ENCODE measurements at regions not wholly inside any gene's neighbourhood (a gene's known extent, or its start where the extent isn't known, plus 50 kb on each side); places are given as distances from the start of the nearest gene placed in this dataset.

GRCh38 chr14:95456281-95456680, 60.2 kb downstream of the SYNE3 start:
- intact Hi-C loops (cut with micrococcal nuclease; ENCODE audit: unreplicated experiment) (no loop called here), in situ Hi-C loops (cut with HindIII; ENCODE audit: extremely low pct_ligation_motif_present, low pct_unique_long_range_greater_than_20kb) (no loop called here)
- TF ChIP-seq, protein P1, sequence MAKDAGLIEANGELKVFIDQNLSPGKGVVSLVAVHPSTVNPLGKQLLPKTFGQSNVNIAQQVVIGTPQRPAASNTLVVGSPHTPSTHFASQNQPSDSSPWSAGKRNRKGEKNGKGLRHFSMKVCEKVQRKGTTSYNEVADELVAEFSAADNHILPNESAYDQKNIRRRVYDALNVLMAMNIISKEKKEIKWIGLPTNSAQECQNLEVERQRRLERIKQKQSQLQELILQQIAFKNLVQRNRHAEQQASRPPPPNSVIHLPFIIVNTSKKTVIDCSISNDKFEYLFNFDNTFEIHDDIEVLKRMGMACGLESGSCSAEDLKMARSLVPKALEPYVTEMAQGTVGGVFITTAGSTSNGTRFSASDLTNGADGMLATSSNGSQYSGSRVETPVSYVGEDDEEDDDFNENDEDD (CRISPR knock-in tag; IDR thresholded peaks at IDR 0.05; ENCODE audit: borderline replicate concordance): no peak
- TF ChIP-seq SSRP1 (CRISPR knock-in tag; IDR thresholded peaks at IDR 0.05): no peak
- no peak for TF ChIP-seq HMG20B (CRISPR knock-in tag; conservative IDR thresholded peaks at IDR 0.05)
- TF ChIP-seq ATF1 (CRISPR knock-in tag; IDR thresholded peaks at IDR 0.05): no peak
- no peak for TF ChIP-seq SOX5 (CRISPR knock-in tag; IDR thresholded peaks at IDR 0.05; ENCODE audit: borderline replicate concordance)
- TF ChIP-seq KLF13 (CRISPR knock-in tag; IDR thresholded peaks at IDR 0.05): no peak
- TF ChIP-seq BORCS8-MEF2B (CRISPR knock-in tag; IDR thresholded peaks at IDR 0.05): no peak
- TF ChIP-seq ZNF720 (CRISPR knock-in tag; IDR thresholded peaks at IDR 0.05): no peak
- FAIRE-seq: no peak
- no peak overlapping the region for H3K9ac ChIP-seq (ENCODE audit: insufficient read depth, low read depth, low read length)
- no peaks in the 10 kb centered on the region for H4K20me1 ChIP-seq (ENCODE audit: insufficient read depth, low read length)
- H3K27ac ChIP-seq (ENCODE audit: extremely low read length, insufficient read depth, low read length): no peak overlapping the region
- H3K27me3 ChIP-seq (ENCODE audit: control insufficient read depth in 1 of 2, insufficient read depth in 2 of 2, low read length in 2 of 2): no peaks in the 10 kb centered on the region
- ChIA-PET POLR2A (no interaction called here), CTCF (ENCODE audit: low intra/inter-chr PET ratio, low total read pairs) (no interaction called here)
- BruUV-seq (replicated peaks): no TSS peak
- no peaks in the 10 kb centered on the region for H3K79me2 ChIP-seq (ENCODE audit: insufficient read depth, low read length)
- WGBS (ENCODE audit: low lambda C conversion rate): 91% methylated on average over 4 of the region's 8 CpGs
- no peak overlapping the region for H2AFZ ChIP-seq (ENCODE audit: low read length)
- peaks cover 33% of the 10 kb centered on the region for H3K4me1 ChIP-seq (ENCODE audit: insufficient read depth, low read length)
- H3K4me2 ChIP-seq (ENCODE audit: low read depth, low read length): no peak overlapping the region
- H3K4me3 ChIP-seq (replicated peaks in 1 of 3; ENCODE audit: insufficient read depth in 1 of 3, low read depth in 2 of 3, low read length in 3 of 3): no peak overlapping the region
- no peak for DNase-seq (ENCODE audit: low spot score)
- no peaks in the 10 kb centered on the region for H3K9me3 ChIP-seq (ENCODE audit: low read length)
- H3K36me3 ChIP-seq (replicated peaks in 1 of 2; ENCODE audit: control insufficient read depth in 1 of 2, insufficient read depth in 2 of 2, low read length in 2 of 2): peaks cover 0 to 8% of the 10 kb centered on the region in 2 experiments; a peak in 1 of 5 replicates
- ATAC-seq: no peak

- DNase-seq (ENCODE audit: low spot score) (no peak), FAIRE-seq (no peak)
- CTCF ChIA-PET (ENCODE audit: low intra/inter-chr PET ratio, low total read pairs): no interaction called here
These were observed 61.2 kb downstream of the SYNE3 start for GRCh38 chr14:95455246-95455645.

More at GRCh38 chr14:95455246-95455645, 61.2 kb downstream of the SYNE3 start:
- H3K79me2 ChIP-seq (ENCODE audit: insufficient read depth, low read length): no peaks in the 10 kb centered on the region
- no peak overlapping the region for H3K4me2 ChIP-seq (ENCODE audit: low read depth, low read length)
- TF ChIP-seq EP300 (IDR thresholded peaks at IDR 0.05; ENCODE audit: low read depth in 2 of 2, low read length in 2 of 2): no peak
- no peak for TF ChIP-seq EP300 (CRISPR knock-in tag; IDR thresholded peaks at IDR 0.05; ENCODE audit: borderline replicate concordance)
- TF ChIP-seq ZNF556 (CRISPR knock-in tag; IDR thresholded peaks at IDR 0.05; ENCODE audit: borderline replicate concordance): no peak
- TF ChIP-seq, protein P2, sequence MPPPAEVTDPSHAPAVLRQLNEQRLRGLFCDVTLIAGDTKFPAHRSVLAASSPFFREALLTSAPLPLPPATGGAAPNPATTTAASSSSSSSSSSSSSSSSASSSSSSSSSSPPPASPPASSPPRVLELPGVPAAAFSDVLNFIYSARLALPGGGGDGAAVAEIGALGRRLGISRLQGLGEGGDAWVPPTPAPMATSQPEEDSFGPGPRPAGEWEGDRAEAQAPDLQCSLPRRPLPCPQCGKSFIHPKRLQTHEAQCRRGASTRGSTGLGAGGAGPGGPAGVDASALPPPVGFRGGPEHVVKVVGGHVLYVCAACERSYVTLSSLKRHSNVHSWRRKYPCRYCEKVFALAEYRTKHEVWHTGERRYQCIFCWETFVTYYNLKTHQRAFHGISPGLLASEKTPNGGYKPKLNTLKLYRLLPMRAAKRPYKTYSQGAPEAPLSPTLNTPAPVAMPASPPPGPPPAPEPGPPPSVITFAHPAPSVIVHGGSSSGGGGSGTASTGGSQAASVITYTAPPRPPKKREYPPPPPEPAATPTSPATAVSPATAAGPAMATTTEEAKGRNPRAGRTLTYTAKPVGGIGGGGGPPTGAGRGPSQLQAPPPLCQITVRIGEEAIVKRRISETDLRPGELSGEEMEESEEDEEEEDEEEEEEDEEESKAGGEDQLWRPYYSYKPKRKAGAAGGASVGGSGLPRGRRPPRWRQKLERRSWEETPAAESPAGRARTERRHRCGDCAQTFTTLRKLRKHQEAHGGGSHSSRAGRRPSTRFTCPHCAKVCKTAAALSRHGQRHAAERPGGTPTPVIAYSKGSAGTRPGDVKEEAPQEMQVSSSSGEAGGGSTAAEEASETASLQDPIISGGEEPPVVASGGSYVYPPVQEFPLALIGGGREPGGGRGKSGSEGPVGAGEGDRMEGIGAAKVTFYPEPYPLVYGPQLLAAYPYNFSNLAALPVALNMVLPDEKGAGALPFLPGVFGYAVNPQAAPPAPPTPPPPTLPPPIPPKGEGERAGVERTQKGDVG (CRISPR knock-in tag; IDR thresholded peaks at IDR 0.05; ENCODE audit: borderline replicate concordance): no peak
- no peak for TF ChIP-seq CCAR2 (optimal IDR thresholded peaks at IDR 0.05; ENCODE audit: low read depth, low read length)
- peaks cover 0 to 8% of the 10 kb centered on the region in 2 experiments; a peak in 2 of 5 replicates for H3K36me3 ChIP-seq (replicated peaks in 1 of 2; ENCODE audit: control insufficient read depth in 1 of 2, insufficient read depth in 2 of 2, low read length in 2 of 2)
- H3K4me1 ChIP-seq (ENCODE audit: insufficient read depth, low read length): peaks cover 39% of the 10 kb centered on the region
- WGBS (ENCODE audit: low lambda C conversion rate): 98% methylated on average over 16 of the region's 17 CpGs
- in situ Hi-C loops (cut with HindIII; ENCODE audit: extremely low pct_ligation_motif_present, low pct_unique_long_range_greater_than_20kb): no loop called here
- H3K27ac ChIP-seq (ENCODE audit: extremely low read length, insufficient read depth, low read length): no peak overlapping the region
- no TSS peak for BruUV-seq (replicated peaks)
- no peak for ATAC-seq
- no peak overlapping the region for H3K4me3 ChIP-seq (replicated peaks in 1 of 3; ENCODE audit: insufficient read depth in 1 of 3, low read depth in 2 of 3, low read length in 3 of 3)
- POLR2A ChIA-PET: no interaction called here
- H3K27me3 ChIP-seq (ENCODE audit: control insufficient read depth in 1 of 2, insufficient read depth in 2 of 2, low read length in 2 of 2): no peaks in the 10 kb centered on the region
- H2AFZ ChIP-seq (ENCODE audit: low read length): no peak overlapping the region
- H4K20me1 ChIP-seq (ENCODE audit: insufficient read depth, low read length): no peaks in the 10 kb centered on the region
- no peaks in the 10 kb centered on the region for H3K9me3 ChIP-seq (ENCODE audit: low read length)
- intact Hi-C loops (cut with micrococcal nuclease; ENCODE audit: unreplicated experiment): no loop called here
- H3K9ac ChIP-seq (ENCODE audit: insufficient read depth, low read depth, low read length): no peak overlapping the region

All from HepG2 (cell line).